Peyer's patch (tissue), 4 donors: ENCODE measurements at regions not wholly inside any gene's neighbourhood (a gene's known extent, or its start where the extent isn't known, plus 50 kb on each side); places are given as distances from the start of the nearest gene placed in this dataset.

Source experiments
- CTCF ChIP-seq, 6 experiments: fragments of 450-650 bp in 4 of 6; fragments of 200-600 bp in 2 of 6; sonication (generic) in 1 of 6; IDR thresholded peaks; one replicate each; pipeline ENCODE4 v1.5.1; 2017 to 2019; ENCODE audit warnings: antibody characterized with exemption in 6 of 6, mild to moderate bottlenecking in 3 of 6, moderate library complexity in 1 of 6
- POLR2A ChIP-seq, 2 donors: fragments of 450-650 bp; IDR thresholded peaks; one replicate each; pipeline ENCODE4 v1.5.1; 2017; ENCODE audit warnings: antibody characterized with exemption in 2 of 2, mild to moderate bottlenecking in 2 of 2, moderate library complexity in 2 of 2

- TF ChIP-seq POLR2A (IDR thresholded peaks at IDR 0.05) (no peak), CTCF (IDR thresholded peaks at IDR 0.05) (no peak)
Observed at GRCh38 chr9:12920437-12920836, 145.6 kb downstream of the LURAP1L start.
